DMS79 treated with DMSO at 0.1 percent for 48 hours (cell line): ENCODE measurements at regions not wholly inside any gene's neighbourhood (a gene's known extent, or its start where the extent isn't known, plus 50 kb on each side); places are given as distances from the start of the nearest gene placed in this dataset.
A peak's percentile ranks its signal among the peaks of the same experiment; 100 is the strongest.

Experiments used
- DNase-seq: peaks from one replicate; lab custom pipeline; 2025; lab: John Stamatoyannopoulos, UW

DNA sequence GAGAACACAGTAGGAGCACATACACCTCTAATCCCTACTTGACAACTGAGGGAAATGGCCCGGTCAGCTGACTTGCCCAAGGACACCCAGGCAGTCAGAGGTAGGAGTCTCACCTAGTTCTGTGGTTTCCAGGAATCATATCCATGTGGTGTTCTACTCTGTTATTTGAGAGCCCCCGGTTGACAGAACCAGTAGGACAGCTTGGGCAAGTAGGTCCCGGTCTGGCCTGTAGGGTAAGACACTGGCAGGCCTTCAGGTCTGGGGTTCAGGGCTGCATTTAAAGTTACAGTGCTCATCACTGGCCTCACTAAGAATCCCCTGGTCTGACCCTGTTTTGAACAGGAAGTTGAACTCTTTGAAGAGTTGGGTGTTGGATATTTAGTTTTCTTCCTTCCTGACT is 476.1 kb downstream of the SHQ1 start:
- DNase-seq: no peak

DNA sequence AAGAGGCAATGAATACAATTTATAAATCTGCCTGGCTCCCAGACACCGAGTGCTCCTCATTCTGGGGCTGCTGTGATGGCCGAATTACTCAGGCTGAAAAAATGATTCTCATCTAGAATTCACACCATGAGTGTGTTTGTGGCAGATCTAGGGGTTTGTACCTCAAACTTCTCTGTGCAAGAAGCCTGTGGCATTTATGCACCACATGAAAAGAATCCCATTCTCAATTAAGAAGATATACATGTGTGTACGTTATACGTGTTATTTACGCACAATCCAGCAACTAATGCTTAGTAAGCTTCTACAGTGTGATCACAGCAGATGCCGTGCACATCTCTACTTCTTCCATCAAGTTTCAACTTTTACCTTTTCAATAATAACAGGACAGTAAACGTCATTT is 476.8 kb downstream of the SHQ1 start:
- DNase-seq: no peak

DNA sequence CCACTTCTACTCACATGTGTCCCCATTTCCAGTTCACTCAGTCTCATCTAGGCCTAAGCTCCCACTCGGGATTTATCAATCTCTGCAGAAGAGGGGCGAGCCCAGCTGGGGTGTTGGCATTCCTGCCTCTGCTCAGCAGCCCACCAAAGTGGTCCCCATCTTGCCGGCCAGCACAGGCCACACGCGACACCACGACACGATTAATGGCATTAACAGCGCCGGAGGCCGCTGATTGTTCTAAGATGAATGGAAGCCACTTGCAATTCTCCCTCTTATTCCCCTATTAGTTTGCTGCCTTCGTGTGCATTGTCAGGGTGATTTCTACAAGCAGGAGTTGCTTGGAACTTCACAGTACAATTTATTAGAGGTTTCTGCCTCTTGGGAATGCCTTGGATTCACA is 477.3 kb downstream of the SHQ1 start:
- no peak for DNase-seq

DNA sequence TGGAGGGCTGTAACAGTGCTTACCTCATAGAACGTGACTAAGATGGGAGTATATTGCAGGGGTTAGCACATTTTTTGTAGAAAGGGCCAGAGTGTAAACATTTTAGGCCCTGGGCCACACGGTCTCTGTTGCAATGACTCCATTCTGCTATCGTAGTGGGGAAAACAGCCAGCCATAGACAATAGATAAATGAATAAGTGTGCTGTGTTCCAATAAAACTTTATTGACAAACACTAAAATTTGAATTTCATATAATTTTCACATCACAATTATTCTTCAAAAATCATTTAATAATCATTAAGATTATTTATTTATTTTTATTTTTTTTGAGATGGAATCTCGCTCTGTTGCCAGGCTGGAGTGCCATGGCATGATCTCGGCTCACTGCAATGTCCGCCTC is 478.6 kb downstream of the SHQ1 start:
- DNase-seq: no peak

DNA sequence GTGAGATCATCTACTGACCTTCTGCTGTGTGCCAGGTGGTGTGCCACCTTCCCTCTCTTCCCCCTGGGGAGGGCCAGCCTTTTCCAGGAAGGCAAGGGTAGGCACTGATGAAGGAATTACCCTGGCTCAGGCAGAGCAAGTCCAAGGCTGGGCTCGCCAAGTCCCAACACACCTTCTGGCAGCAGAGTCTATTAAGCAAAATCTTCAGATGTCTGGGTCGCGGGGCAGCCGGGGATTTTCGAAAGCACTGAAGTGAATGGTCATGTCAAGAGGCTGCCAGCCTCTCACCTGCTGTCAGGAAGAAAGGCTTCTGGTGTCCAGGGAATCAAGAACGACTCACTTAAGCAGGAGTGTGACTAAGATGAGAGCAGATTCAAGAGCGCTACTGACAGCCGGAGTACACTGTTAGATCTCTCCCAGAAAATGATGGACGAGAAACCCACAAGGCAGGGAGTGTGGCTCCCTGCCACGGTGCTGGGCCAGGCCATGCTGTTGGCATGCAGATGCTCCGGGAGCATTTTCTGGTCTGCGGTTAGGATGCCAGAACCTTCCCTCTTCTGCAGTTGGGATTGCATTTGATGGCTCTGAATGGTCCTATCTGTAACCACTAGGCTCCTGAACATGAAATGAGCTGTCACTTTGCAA is 479.8 kb downstream of the SHQ1 start:
- DNase-seq: peak; percentile 22

DNA sequence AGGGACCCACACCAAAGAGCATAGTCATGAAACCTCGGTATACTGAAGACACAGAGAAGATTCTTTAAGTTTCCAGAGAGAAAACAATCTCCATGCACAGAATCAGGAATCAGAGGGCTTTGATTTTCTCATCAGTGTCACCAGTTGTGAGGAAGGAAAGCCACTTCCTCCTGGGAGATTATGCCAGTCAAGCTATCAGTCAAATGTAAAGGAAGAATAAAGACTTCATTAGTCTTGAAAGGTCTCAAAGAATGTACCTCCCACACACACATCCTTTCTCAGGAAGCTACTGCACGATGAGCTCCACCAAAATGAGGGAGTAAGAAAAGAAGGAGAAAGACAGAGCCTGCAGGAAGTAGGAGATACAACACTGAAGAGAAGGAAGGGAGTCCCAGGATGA is 486.3 kb downstream of the SHQ1 start:
- DNase-seq: no peak

DNA sequence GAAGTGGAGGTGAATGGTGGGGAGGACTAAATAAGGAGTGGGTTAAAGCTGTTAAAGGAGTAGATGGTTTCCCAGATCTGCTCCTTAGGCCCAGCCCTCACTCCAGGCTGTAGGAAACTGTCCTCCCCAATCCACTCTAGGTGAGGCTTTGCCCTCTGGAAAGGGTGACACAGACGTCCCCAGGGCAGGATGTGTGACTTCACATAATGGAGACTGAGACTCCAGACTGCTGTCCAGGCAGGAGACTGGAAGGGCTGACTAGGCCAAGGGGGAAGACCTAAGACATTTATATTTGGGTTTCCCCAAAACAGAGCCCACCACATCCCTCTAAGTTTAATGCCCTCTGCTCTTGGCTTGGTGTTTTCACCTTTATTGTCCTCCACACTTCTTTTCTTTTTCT is 488.5 kb downstream of the SHQ1 start:
- no peak for DNase-seq

DNA sequence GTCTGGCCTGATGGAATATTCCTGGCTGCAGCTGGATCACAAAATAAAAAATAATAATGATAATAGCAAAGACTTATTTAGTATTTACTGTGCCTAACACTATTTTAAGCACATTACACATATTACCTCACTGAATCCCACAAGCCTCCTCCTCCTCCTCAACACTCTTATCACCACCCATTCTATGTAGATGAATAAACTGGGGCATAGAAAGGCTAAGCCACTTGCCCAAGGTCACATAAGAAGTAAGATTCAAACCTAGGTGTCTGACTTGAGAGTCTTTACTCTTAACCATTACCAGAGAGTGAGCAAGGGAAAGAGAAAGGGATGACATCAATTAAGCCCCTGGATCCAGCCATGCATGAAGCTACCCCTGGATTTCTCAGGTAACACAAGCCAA is 493.1 kb downstream of the SHQ1 start:
- no peak for DNase-seq

DNA sequence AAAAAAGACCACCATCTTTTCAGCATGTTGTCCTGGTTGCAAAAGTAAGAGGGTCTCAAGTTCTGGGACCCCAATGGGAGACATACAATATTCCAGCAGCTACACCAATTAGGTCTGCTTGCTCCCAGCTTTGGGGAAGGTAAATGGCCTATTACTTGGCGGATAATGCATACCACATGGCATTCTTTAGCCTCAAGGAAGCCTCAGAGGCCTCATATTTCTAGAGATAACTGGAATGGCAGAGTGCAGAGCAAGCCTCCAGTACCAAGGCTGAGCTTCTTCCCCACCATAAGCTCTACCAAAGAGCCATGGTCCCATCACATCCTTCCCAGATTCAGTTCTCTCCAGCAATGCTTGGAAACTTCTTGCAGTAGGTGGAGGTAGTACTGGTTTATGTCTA is 493.8 kb downstream of the SHQ1 start:
- DNase-seq: no peak

DNA sequence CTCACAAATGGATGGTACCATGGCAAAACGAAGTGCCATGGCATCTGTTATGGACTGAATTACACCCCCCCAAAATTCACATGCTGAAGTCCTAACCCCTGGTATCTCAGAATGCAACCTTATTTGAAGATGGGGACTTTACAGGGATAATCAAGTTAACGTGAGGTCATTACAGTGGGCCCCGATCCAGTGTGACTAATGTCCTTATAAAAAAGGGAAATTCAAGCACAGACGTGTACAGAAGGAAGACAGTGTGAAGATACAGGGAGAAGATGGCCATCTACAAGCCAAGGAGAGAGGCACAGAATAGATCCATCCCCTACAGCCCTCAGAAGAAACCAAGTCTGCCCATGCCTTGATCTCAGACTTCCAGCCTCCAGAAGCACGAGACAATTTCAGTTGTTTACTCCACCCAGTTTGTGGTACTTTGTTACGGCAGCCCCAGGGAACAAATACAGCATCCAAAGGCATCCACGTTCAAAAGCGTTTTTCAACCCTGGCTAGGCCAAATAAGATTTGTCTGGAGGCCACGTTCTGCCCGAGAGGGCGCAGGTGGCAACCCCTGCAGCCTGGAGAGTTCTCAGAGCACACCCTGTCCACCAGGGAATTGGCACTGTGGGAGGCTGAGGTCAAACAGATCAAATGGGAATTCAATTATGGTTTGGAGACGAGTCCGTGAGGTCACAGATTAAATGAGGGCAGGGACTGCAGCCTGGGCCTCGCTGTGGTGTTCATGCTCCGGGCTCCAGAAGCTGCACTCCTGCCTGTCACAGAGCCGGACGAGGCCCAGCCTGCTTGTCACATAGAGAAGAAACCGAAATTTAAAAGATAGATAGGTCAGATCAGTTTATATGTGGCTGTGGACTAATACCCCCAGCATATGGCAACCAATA is 494.8 kb downstream of the SHQ1 start:
- DNase-seq: no peak

DNA sequence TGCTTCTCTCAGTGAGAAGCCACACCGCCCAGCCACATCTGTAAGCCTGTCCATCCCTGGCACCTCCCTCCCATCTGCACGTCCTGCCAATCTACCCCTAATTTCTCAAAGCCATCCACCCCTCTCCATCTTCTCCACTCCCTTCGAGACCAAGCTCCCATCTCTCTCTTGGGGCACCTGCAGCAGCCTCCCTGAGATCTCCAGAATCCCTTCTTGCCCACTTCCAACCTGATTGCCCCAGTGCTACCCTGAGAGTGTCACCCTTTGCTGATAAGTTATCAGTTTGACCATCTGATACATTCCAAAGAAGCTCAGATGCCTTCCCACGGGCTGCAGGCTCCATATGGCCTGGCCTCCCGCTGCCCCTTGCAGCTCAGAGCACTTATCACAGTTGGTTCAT is 496.1 kb downstream of the SHQ1 start:
- no peak for DNase-seq

DNA sequence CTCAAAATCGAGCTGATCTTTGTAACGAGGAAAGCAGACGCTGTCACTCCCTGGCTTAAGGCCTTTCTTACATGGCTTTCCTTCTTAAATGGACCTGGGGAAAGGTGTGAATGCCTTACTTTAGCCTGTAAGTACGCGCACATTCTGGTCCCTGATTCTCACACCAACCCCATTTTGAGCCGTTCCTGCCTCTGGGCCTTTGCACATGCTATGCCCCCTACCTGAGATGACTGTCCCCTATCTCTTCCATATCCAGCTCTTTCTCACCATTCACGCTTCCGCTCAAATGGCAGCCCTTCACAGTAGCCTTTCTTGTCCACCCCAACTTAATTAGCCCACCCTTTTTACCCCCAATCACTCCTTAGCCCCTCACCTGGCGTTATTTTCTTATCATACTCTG is 496.7 kb downstream of the SHQ1 start:
- DNase-seq: no peak

DNA sequence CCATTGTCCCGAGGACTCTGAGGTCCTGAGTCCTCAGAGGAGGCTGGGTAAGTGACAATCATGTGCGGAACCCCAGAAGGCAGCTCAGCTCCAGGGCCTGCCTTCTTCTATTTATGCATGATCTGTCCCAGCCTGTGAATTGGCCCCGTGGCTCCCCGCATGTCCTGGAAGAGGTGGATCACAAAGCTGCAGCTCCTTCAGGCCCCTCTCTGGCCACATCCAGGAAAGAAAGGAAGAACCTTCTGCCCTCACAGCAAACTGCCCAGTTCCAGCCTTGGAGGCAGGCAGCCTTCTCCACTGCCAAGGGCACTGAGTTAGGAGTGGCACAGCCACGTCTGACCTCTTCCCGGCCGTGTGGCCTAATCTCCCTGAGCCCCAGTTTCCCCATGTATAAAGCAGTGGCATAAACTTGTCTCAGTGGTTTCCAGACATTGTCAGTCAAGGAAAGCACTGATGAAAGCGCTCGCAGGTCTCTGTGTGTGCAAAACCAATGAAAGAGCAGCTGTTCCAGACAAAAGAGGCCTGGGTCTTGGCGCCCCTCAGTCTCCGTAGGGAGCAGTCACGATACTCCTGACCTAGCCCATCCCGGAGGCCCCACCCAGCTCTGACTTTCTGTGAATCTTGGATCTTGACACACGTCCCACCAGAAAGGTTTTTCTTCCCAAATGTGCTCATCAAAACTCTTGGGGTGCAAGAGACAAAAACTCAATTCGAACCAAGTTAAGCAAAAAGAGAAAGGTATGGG is 497.3 kb downstream of the SHQ1 start:
- DNase-seq: no peak

DNA sequence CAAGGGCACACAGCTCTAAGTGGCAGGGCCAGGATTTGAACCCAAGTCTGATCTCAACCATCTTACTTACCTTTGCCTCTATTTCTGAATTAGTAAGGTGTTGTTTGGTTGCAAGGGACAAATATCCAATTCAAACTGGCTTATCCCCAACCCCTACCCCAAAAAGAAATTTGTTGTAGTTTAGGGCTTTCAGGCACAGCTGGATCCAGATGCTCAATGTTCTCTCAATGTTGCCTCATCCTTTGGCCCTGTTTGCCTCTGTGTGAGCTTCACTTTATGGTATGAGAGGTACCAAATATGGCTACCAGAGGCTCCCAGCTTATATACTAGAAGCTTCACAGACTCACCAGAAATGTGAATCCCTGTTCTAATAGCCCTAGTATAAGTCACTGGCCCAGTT is 499.9 kb downstream of the SHQ1 start:
- no peak for DNase-seq

DNA sequence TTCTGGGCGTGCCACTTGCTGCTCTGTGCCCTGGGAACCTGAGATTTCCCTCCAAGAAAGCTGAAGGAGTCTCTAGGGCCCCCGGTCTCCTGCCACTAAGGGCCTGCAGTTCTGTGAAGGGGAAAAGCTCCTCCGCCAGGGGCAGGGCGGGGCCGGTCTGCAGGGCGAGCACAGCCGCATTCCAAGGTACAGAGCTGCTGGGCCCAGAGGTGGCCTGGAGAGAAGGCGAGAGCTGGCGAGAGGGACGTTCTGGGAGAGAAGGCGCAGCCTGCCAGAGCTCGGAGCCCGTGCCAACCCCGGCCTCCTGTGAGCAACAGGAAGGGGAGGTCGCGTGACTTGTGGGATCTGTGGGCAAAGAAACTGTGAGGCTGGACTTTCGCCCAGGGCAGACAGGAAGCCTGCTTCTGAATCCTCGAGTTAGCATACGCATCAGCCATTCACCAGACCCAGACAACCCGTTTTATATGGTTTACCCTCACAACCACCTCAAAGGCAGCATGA is 500.4 kb downstream of the SHQ1 start:
- no peak for DNase-seq

DNA sequence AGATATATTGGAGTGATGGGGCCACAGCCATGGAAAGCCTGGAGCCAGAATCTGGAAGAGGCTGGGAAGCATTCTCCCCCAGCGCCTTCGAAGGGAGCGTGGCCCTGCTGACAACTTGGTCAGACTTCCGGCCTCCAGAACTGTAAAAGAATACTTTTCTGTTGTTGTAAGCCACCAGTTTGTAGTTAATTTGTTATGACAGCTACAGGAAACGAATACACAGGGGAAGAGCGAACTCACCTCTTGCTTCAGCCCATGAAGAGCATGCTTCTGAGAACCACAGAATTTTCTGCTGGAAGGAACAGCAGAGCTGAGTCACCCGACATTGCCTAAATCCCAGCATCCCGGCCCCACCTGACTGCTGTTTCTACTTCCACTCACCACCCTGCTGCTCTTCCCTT is 501.7 kb downstream of the SHQ1 start:
- no peak for DNase-seq

DNA sequence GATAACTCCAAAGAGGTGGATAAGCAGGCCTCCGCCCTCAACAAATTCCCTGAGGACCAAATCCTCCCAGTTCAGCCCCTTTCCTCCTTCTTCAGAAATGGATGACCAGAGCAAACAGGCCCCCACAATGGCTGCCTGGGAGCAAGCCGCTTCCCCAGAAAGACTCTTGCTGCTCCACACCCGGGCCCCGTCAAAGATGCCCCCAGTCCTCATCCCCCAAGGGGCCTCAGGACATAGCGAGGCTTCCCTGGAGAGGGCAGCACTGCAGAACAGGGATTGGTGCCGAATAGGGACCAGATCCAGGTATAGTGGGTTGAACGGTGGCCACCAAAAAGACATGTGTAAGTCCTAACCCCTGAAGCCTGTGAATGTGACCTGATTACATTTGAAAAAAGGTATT is 502.3 kb downstream of the SHQ1 start:
- DNase-seq: no peak

DNA sequence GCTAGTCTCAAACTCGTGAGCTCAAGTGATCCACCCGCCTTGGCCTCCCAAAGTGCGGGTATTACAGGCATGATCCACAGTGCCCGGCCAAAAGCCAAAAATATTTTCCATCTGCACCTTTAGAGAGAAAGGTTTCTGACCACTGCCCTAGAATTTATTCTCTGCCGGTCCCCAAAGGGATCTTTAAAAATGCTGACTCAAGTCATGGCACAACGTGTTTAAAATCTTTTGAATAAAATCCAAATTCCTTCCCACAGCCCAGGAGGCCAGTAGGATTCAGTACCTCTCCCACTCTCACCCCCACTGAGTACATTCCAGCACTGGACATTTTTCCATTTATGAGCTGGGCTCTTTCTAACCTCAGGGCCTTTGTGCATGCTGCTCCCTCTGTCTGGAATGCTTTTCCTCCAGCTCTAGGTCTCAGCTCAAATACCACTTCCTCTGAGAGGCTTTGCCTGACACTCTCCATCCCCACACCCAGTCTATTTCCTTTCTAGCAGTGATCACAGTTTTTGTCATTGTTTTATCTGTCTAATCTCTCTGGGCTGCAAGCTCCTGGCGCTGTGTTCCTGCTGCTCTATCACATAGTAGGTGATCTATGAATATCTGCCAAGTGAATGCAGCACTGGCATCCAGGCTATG is 502.9 kb downstream of the SHQ1 start:
- DNase-seq: no peak

DNA sequence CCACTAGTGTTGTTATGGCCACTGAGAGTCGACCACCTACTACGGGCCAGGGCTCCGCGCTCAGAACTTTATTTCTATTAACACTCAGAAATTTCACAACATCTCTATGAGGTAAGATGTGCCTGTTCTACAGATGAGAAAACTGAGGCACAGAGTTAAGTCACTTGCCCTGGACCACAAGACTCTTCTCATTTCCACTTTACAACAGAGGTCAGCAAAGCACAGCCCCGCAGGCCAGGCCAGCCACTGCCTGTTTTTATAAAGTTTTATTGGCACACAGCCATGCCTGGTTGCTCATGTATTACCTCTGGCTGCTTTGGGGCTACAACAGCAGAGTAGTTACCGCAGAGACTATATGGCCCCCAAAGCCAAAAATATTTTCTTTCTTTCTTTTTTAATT is 503.6 kb downstream of the SHQ1 start:
- no peak for DNase-seq

DNA sequence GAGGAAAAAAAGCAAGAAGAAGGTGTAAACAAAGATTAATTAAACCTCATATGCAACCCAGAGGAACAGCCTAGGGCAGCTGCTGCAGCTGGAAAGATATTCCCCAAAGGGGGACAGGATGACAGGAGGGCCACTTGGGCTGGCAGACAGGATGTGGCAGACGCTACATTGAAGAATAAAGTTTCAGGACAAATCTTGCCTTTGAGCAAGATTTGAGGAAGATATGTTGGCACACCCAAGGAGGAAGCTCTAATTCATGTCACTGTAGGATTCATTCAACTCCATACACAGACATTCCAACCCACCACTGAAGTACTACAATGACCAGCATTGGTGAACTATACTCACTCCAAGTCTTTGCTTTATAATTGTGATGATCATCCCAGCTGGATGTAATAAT is 504.0 kb downstream of the SHQ1 start:
- DNase-seq: no peak

DNA sequence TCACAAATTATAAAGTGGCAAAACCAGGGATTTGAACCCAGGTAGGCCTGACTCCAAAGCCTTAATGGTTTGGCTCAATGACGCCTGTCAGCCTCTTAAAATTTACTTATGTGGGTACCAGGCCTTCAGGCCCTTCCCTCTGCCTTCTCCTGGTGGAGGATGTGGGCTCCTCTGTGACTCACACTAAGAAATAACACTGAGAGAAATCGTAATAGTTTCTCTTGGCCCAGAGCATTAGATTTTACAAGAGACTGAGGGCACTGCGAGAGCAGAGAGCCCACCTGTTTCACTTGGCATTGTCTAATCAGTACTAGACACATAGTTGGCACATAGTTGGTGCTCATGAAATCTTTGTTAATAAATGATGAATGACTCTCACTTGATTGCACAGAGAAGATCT is 505.2 kb downstream of the SHQ1 start:
- no peak for DNase-seq

DNA sequence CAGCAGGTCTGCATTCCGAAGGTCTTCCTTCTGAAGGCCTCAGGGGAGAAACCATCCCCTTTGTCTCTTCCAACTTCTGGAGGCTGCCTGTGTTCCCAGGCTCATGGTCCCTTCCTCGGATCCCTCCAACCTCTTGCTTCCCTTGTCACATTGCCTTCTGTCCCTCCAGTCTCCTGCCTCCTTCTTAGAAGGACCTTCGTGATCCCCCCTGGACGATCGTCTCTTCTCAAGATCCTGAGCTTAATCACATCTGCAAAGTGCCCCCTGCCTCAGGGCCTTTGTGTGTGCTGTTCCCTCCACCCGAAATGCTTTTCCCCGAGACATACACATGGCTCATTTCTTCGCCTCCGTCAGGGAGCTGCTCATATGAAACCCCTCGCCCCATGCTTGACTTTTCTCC is 505.8 kb downstream of the SHQ1 start:
- no peak for DNase-seq
